Esophagus muscularis mucosa (tissue), 4 donors: ENCODE measurements at regions not wholly inside any gene's neighbourhood (a gene's known extent, or its start where the extent isn't known, plus 50 kb on each side); places are given as distances from the start of the nearest gene placed in this dataset.

ENCODE experiments used
- CTCF ChIP-seq, 3 experiments: fragments of 200-600 bp in 2 of 3; fragments of 450-650 bp in 1 of 3; sonication (generic) in 2 of 3; IDR thresholded peaks; one replicate each; pipeline ENCODE4 v1.5.1; 2017 to 2019; ENCODE audit warnings: antibody characterized with exemption in 3 of 3, mild to moderate bottlenecking in 2 of 3, moderate library complexity in 1 of 3
- EP300 ChIP-seq: sonication (generic); formaldehyde crosslinking; IDR thresholded peaks from one replicate; pipeline ENCODE4 v1.6.1; 2017; ENCODE audit warnings: antibody characterized with exemption
- POLR2A ChIP-seq: fragments of 450-650 bp; IDR thresholded peaks from one replicate; pipeline ENCODE4 v1.6.1; 2017; ENCODE audit warnings: antibody characterized with exemption, moderate library complexity, mild to moderate bottlenecking, low read depth
- POLR2AphosphoS5 ChIP-seq, 2 donors: sonication (generic); formaldehyde crosslinking; IDR thresholded peaks; one replicate each; pipeline ENCODE4 v1.6.1; 2017; ENCODE audit warnings: antibody characterized with exemption in 2 of 2

GRCh38 chr6:66189915-66190314 is 482.9 kb upstream of the EYS start:
- TF ChIP-seq POLR2A (no peak), CTCF (IDR thresholded peaks at IDR 0.05) (no peak), POLR2AphosphoS5 (IDR thresholded peaks at IDR 0.05) (no peak), EP300 (no peak)
